ENCODE measurements at regions not wholly inside any gene's neighbourhood (a gene's known extent, or its start where the extent isn't known, plus 50 kb on each side); places are given as distances from the start of the nearest gene placed in this dataset.

DNA sequence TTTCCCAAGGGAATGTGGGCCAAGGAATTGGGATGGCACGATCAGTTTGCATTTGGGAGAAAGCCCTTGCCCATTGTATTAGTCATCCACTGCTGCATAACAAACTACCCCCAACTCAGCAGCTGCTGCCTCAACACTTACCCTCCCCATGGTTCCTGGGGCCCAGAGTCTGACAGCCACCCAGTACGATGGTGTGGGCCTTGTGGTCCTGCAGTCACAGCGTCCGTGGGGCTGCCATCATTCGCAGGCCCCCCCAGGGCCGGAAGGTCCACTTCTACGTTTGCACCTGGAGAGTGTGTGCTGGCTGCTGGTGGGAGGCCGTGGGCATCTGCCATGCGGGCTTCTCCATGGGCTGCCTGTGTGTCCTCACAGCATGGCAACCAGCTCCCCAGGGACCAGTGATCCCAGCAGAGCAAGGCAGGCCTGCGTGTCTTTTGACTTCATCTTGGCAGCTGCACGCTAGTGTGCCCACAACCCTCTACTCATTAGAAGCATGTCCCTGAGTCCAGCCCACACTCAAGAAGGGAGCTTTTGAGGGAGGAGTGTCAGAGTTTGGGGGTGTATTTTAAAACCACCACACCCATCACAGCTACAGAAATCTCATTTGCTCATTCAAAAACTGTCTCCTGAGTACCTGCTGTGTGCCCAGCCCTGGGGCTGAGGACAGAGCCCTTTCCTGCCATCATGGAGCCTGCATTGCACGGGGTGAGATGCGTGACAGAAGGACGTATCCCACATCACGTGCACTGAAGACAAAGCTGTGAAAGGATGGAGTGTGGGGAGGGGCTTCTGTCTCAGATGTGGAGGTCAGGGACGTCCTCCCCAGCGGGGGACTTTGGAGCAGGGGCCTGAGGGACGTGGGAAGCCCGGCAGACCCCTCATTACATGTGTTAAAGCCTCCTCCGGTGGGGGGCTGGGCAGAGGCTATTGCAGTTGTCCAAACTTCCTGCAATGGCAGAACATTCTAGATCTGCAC, 185.0 kb upstream of the ZNF469 start:
- TF ChIP-seq POLR2AphosphoS5 (IDR thresholded peaks at IDR 0.05), result no peak
- no peak for TF ChIP-seq CTCF (IDR thresholded peaks at IDR 0.05)
- TF ChIP-seq POLR2A (IDR thresholded peaks at IDR 0.05), result no peak
